ENCODE measurements at regions not wholly inside any gene's neighbourhood (a gene's known extent, or its start where the extent isn't known, plus 50 kb on each side); places are given as distances from the start of the nearest gene placed in this dataset.
"Not testable (repeated sequence)": the region's sequence is repeated elsewhere in the genome, so short reads cannot be mapped to it uniquely, and the experiment has no call there.

- peak; percentile 6 for DNase-seq (ENCODE audit: low spot score)
These were observed 137.4 kb upstream of the GRB10 start for GRCh38 chr7:50920031-50920635.

GRCh38 chr7:50915621-50916020 is 132.9 kb upstream of the GRB10 start:
- no peak for DNase-seq (ENCODE audit: low spot score)

GRCh38 chr7:50914460-50914859 is 131.8 kb upstream of the GRB10 start:
- no peak for DNase-seq (ENCODE audit: low spot score)

GRCh38 chr7:50908628-50909290 is 126.1 kb upstream of the GRB10 start:
- DNase-seq (ENCODE audit: low spot score) = no peak

- DNase-seq (ENCODE audit: low spot score) = not testable (repeated sequence)
These were observed 116.1 kb upstream of the GRB10 start for GRCh38 chr7:50898604-50899477.

GRCh38 chr7:50887061-50887460 is 104.4 kb upstream of the GRB10 start:
- not testable (repeated sequence) for DNase-seq (ENCODE audit: low spot score)

- no peak for DNase-seq (ENCODE audit: low spot score)
These were observed 89.7 kb upstream of the GRB10 start for GRCh38 chr7:50872437-50872836.

- DNase-seq (ENCODE audit: low spot score) = peak; percentile 14
These were observed 86.5 kb upstream of the GRB10 start for GRCh38 chr7:50869108-50869725.

GRCh38 chr7:50868426-50869100 is 85.9 kb upstream of the GRB10 start:
- no peak for DNase-seq (ENCODE audit: low spot score)

- no peak for DNase-seq (ENCODE audit: low spot score)
These were observed 84.3 kb upstream of the GRB10 start for GRCh38 chr7:50867034-50867356.

- no peak for DNase-seq (ENCODE audit: low spot score)
These were observed 83.8 kb upstream of the GRB10 start for GRCh38 chr7:50866343-50867033.

GRCh38 chr7:50865450-50865849 is 82.8 kb upstream of the GRB10 start:
- no peak for DNase-seq (ENCODE audit: low spot score)

GRCh38 chr7:50864694-50865093 is 82.0 kb upstream of the GRB10 start:
- no peak for DNase-seq (ENCODE audit: low spot score)

- DNase-seq (ENCODE audit: low spot score) = no peak
These were observed 80.4 kb upstream of the GRB10 start for GRCh38 chr7:50863053-50863452.

- DNase-seq (ENCODE audit: low spot score) = no peak
These were observed 79.6 kb upstream of the GRB10 start for GRCh38 chr7:50862302-50862701.

GRCh38 chr7:50860598-50860997 is 77.9 kb upstream of the GRB10 start:
- DNase-seq (ENCODE audit: low spot score) = no peak

GRCh38 chr7:50860174-50860573 is 77.5 kb upstream of the GRB10 start:
- no peak for DNase-seq (ENCODE audit: low spot score)

- DNase-seq (ENCODE audit: low spot score) = no peak
These were observed 76.0 kb upstream of the GRB10 start for GRCh38 chr7:50858528-50859245.

GRCh38 chr7:50857804-50858489 is 75.3 kb upstream of the GRB10 start:
- no peak for DNase-seq (ENCODE audit: low spot score)

GRCh38 chr7:50856806-50857205 is 74.1 kb upstream of the GRB10 start:
- DNase-seq (ENCODE audit: low spot score) = no peak
